HFFc6 (cell line): ENCODE measurements at regions not wholly inside any gene's neighbourhood (a gene's known extent, or its start where the extent isn't known, plus 50 kb on each side); places are given as distances from the start of the nearest gene placed in this dataset.

Experiments used
- DNase-seq: peaks from one replicate; pipeline ENCODE4 v3.0.0-alpha.2; 2018
- H3K27ac Mint-ChIP-seq: 2 replicates; pipeline ENCODE4 v1.8.0; 2020; ENCODE audit warnings: mild to moderate bottlenecking, mixed read lengths
- H3K27me3 Mint-ChIP-seq: 2 replicates; pipeline ENCODE4 v1.8.0; 2021; ENCODE audit warnings: mild to moderate bottlenecking, moderate library complexity, mixed read lengths; ENCODE audit not compliant: insufficient read depth
- H3K36me3 Mint-ChIP-seq: 2 replicates; pipeline ENCODE4 v1.8.0; 2021; ENCODE audit warnings: low read depth, mixed read lengths
- H3K4me1 Mint-ChIP-seq: 2 replicates; pipeline ENCODE4 v1.8.0; 2020; ENCODE audit warnings: low read depth, mixed read lengths
- H3K4me3 Mint-ChIP-seq: 2 replicates; pipeline ENCODE4 v1.8.0; 2020; ENCODE audit warnings: mild to moderate bottlenecking, moderate library complexity, mixed read lengths
- H3K9me3 Mint-ChIP-seq: 2 replicates; pipeline ENCODE4 v1.8.0; 2020; ENCODE audit warnings: mild to moderate bottlenecking, mixed read lengths
- TF ChIP-seq, protein P1 (sequence below): fragments of 200-600 bp; sonication (generic); IDR thresholded peaks from 2 replicates; pipeline ENCODE4 v1.5.0; 2021; ENCODE audit warnings: antibody characterized with exemption, mild to moderate bottlenecking

DNA sequence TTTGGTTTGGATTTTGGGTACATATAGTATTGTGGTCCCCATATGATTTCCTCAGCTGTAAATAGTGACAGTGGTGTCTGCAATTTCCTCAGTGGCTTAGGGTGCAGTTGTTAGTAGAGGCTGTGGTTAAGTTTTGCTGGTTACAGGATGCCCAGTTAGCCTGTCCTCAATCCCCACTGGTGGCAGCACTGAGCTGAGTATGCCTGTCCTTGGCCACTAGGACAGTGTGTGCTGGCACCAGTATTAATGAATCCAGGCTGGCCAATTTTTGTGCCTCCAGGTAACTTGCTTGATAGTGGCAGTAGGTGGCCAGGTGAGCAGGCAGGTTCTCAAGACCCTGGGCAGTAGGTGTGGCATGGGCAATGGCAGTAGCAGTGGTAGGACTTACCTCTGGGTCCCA is 973.1 kb downstream of the TMEM182 start:
- H3K4me3 Mint-ChIP-seq, result no peak overlapping the region
- H3K9me3 Mint-ChIP-seq, result peaks cover 45% of the 10 kb centered on the region
- no peaks in the 10 kb centered on the region for H3K4me1 Mint-ChIP-seq
- TF ChIP-seq, protein P1, sequence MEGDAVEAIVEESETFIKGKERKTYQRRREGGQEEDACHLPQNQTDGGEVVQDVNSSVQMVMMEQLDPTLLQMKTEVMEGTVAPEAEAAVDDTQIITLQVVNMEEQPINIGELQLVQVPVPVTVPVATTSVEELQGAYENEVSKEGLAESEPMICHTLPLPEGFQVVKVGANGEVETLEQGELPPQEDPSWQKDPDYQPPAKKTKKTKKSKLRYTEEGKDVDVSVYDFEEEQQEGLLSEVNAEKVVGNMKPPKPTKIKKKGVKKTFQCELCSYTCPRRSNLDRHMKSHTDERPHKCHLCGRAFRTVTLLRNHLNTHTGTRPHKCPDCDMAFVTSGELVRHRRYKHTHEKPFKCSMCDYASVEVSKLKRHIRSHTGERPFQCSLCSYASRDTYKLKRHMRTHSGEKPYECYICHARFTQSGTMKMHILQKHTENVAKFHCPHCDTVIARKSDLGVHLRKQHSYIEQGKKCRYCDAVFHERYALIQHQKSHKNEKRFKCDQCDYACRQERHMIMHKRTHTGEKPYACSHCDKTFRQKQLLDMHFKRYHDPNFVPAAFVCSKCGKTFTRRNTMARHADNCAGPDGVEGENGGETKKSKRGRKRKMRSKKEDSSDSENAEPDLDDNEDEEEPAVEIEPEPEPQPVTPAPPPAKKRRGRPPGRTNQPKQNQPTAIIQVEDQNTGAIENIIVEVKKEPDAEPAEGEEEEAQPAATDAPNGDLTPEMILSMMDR, result no peak
- no peaks in the 10 kb centered on the region for H3K36me3 Mint-ChIP-seq
- no peaks in the 10 kb centered on the region for H3K27me3 Mint-ChIP-seq
- DNase-seq, result no peak
- no peak overlapping the region for H3K27ac Mint-ChIP-seq

DNA sequence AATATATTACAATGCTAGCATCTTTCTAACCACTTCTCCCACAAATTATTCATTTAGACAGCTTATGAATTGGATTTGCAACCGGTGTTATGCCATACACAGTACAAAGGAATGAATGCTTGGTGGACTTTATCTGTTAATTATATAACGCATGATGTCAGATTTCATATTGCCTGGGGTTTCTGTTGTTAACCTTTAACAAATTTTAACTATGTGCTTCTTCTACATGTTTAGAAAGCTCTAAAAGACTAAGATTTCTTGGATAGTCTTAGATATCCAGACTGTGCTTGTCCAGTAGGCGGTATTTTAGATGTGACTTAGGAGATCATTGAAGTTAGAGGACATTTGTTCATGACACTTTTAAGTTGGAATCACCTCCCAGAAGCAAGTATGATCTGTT is 976.3 kb downstream of the TMEM182 start:
- Mint-ChIP-seq H3K4me1 (no peaks in the 10 kb centered on the region), H3K27me3 (no peaks in the 10 kb centered on the region), H3K4me3 (no peak overlapping the region), H3K36me3 (no peaks in the 10 kb centered on the region), H3K27ac (no peak overlapping the region), H3K9me3 (peaks cover 44% of the 10 kb centered on the region)
- DNase-seq, result no peak
- TF ChIP-seq, protein P1, result no peak

DNA sequence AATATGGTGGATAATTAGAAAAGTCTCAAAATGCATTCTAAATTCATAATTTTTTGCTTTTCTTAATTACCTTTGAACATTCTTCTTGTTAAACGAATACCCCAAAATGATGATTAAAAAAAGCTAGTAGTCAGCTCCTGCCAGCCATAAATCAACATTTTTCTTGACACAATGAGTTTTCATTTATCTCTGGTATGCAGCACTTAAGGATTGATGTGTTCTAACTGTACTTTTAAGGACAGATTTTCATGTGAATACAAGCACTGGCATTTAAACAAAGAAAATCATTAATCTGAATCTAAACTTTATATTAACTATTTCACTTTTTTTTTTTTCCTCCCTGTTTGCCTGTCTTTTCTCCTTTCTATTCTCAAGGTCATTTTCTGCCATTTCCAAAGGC is 976.8 kb downstream of the TMEM182 start:
- TF ChIP-seq, protein P1, result no peak
- H3K9me3 Mint-ChIP-seq, result peaks cover 40% of the 10 kb centered on the region
- no peaks in the 10 kb centered on the region for H3K27me3 Mint-ChIP-seq
- no peak for DNase-seq
- H3K4me1 Mint-ChIP-seq, result no peaks in the 10 kb centered on the region
- no peak overlapping the region for H3K27ac Mint-ChIP-seq
- H3K4me3 Mint-ChIP-seq, result no peak overlapping the region
- H3K36me3 Mint-ChIP-seq, result no peaks in the 10 kb centered on the region

DNA sequence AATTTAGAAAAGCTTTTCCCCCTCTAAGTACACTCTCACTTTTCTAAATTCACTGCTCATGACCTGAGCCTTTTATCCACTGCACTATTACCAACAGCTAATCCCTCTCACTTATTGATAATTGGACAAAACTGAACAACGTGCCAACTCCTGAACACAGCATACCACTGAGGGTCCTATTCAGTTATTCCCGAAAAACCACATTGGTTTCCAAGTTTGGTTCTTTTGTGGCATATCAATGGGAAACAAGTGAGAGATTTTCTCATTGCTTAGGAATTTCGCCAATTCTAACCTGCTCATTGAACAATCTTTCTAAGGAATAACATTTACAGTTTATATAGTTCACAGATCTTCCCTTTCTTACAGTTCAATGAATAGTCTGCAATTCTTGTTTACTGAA is 977.4 kb downstream of the TMEM182 start:
- Mint-ChIP-seq H3K9me3 (peaks cover 40% of the 10 kb centered on the region), H3K4me3 (no peak overlapping the region), H3K27me3 (no peaks in the 10 kb centered on the region), H3K36me3 (no peaks in the 10 kb centered on the region), H3K4me1 (no peaks in the 10 kb centered on the region), H3K27ac (no peak overlapping the region)
- DNase-seq, result no peak
- TF ChIP-seq, protein P1, result no peak

DNA sequence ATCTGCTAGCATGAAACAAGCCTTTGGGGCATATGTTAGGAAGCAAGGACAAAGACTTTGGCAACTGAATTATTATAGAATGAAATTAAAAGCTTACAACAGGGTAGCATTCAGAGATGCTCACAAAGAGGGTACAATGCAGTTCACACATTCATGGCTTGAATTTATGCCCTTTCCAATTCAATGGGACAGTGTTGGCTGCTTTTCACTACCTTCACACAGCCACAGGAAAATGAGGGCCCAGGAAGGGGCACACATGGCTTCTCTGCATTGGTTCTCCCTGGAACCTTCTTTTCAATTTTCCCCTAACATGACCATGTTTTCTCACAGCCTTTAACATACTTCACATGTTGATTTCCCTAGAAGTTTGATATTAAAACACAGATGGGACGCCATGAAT is 978.1 kb downstream of the TMEM182 start:
- no peak for DNase-seq
- no peaks in the 10 kb centered on the region for H3K4me1 Mint-ChIP-seq
- no peaks in the 10 kb centered on the region for H3K27me3 Mint-ChIP-seq
- H3K27ac Mint-ChIP-seq, result no peak overlapping the region
- H3K36me3 Mint-ChIP-seq, result no peaks in the 10 kb centered on the region
- H3K4me3 Mint-ChIP-seq, result no peak overlapping the region
- peaks cover 39% of the 10 kb centered on the region for H3K9me3 Mint-ChIP-seq
- TF ChIP-seq, protein P1, result no peak

DNA sequence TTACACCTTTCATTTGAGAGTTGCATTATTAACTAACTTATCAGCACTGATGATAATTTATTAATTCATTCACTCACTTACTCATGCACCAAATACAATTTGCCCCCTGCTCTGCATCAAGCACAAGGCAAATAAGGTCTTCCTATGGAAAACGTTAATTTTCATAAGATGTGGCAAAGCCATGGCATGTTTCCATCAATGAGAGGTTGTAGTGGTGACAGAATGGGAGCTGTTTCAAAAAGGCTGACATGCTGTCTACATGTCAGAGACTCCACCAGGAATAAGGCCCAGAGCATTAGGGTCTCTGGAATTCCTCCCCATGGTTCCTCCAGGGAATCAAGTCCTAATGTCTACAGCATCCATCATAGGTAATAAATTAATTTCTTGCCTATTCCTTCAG is 978.8 kb downstream of the TMEM182 start:
- Mint-ChIP-seq H3K9me3 (peaks cover 40% of the 10 kb centered on the region), H3K4me1 (no peaks in the 10 kb centered on the region), H3K4me3 (no peak overlapping the region), H3K36me3 (no peaks in the 10 kb centered on the region), H3K27me3 (no peaks in the 10 kb centered on the region), H3K27ac (no peak overlapping the region)
- DNase-seq, result no peak
- TF ChIP-seq, protein P1, result no peak
